Hepatocyte (in vitro differentiated cells): ENCODE measurements at regions not wholly inside any gene's neighbourhood (a gene's known extent, or its start where the extent isn't known, plus 50 kb on each side); places are given as distances from the start of the nearest gene placed in this dataset.

ENCODE experiments used
- CTCF ChIP-seq: fragments of 200-600 bp; sonication (generic); IDR thresholded peaks from 2 replicates; pipeline ENCODE4 v1.5.1; 2016; ENCODE audit warnings: antibody characterized with exemption, mild to moderate bottlenecking; ENCODE audit not compliant: poor library complexity
- EZH2 ChIP-seq: fragments of 200-600 bp; sonication (generic); IDR thresholded peaks from 2 replicates; pipeline ENCODE4 v1.6.1; 2016; ENCODE audit warnings: antibody characterized with exemption, mild to moderate bottlenecking, borderline replicate concordance

GRCh38 chr4:28117084-28117682 is 1256.5 kb downstream of the STIM2 start:
- no peak for TF ChIP-seq CTCF
- no peak for TF ChIP-seq EZH2
